ENCODE measurements at regions not wholly inside any gene's neighbourhood (a gene's known extent, or its start where the extent isn't known, plus 50 kb on each side); places are given as distances from the start of the nearest gene placed in this dataset.

- no peak for TF ChIP-seq ZSCAN18 (tag by site-specific recombination; IDR thresholded peaks at IDR 0.05)
- TF ChIP-seq ZNF24 (tag by site-specific recombination; IDR thresholded peaks at IDR 0.05), result no peak
- no peak for TF ChIP-seq ZNF530 (tag by site-specific recombination; IDR thresholded peaks at IDR 0.05; ENCODE audit: low read depth)
- no peak for TF ChIP-seq AEBP2 (tag by site-specific recombination; IDR thresholded peaks at IDR 0.05; ENCODE audit: borderline replicate concordance)
- TF ChIP-seq SALL2 (tag by site-specific recombination; IDR thresholded peaks at IDR 0.05; ENCODE audit: borderline replicate concordance), result no peak
- TF ChIP-seq PRDM6 (tag by site-specific recombination; IDR thresholded peaks at IDR 0.05), result no peak
- TF ChIP-seq ZNF23 (tag by site-specific recombination; IDR thresholded peaks at IDR 0.05; ENCODE audit: borderline replicate concordance), result no peak
- no peak for TF ChIP-seq ZNF221 (tag by site-specific recombination; IDR thresholded peaks at IDR 0.05; ENCODE audit: borderline replicate concordance)
- no peak for TF ChIP-seq ZNF658 (tag by site-specific recombination; IDR thresholded peaks at IDR 0.05)
These were observed 638.4 kb downstream of the ACTR3B start (continued) for GRCh38 chr7:153397906-153398305.

- no peaks in the 10 kb centered on the region for H3K4me1 ChIP-seq (ENCODE audit: control insufficient read depth, insufficient read depth, low read length)
- POLR2A ChIA-PET, result no interaction called here
- H3K4me3 ChIP-seq (ENCODE audit: low read depth, low read length), result no peak overlapping the region
- no peak overlapping the region for H3K27ac ChIP-seq (ENCODE audit: extremely low read depth, low read depth, low read length)
- CTCF ChIA-PET, result no interaction called here
- no peaks in the 10 kb centered on the region for H3K36me3 ChIP-seq (ENCODE audit: control insufficient read depth in 2 of 2, insufficient read depth in 1 of 2, low read length in 2 of 2)
- no peaks in the 10 kb centered on the region for H3K9me3 ChIP-seq (ENCODE audit: control insufficient read depth, insufficient read depth, low read depth, low read length)
- TF ChIP-seq ZNF26 (tag by site-specific recombination; IDR thresholded peaks at IDR 0.05) (no peak), ZNF707 (tag by site-specific recombination; IDR thresholded peaks at IDR 0.05) (no peak), ZIC2 (tag by site-specific recombination; IDR thresholded peaks at IDR 0.05) (no peak), ZNF76 (tag by site-specific recombination; IDR thresholded peaks at IDR 0.05; ENCODE audit: borderline replicate concordance, low read depth) (no peak), MEIS1 (CRISPR knock-in tag; IDR thresholded peaks at IDR 0.05; ENCODE audit: borderline replicate concordance) (no peak), ZNF704 (tag by site-specific recombination; IDR thresholded peaks at IDR 0.05) (no peak), ZNF571 (tag by site-specific recombination; IDR thresholded peaks at IDR 0.05) (no peak), ELK4 (IDR thresholded peaks at IDR 0.05; ENCODE audit: borderline replicate concordance, low read depth, low read length) (no peak), ZNF132 (tag by site-specific recombination; IDR thresholded peaks at IDR 0.05; ENCODE audit: borderline replicate concordance) (no peak), ZNF623 (tag by site-specific recombination; IDR thresholded peaks at IDR 0.05) (no peak), OSR2 (tag by site-specific recombination; IDR thresholded peaks at IDR 0.05) (no peak), KLF17 (tag by site-specific recombination; IDR thresholded peaks at IDR 0.05) (no peak), INSM2 (tag by site-specific recombination; IDR thresholded peaks at IDR 0.05) (no peak), HOXC10 (CRISPR knock-in tag; IDR thresholded peaks at IDR 0.05) (no peak), ZNF529 (tag by site-specific recombination; IDR thresholded peaks at IDR 0.05; ENCODE audit: insufficient replicate concordance) (no peak)
These were observed 638.8 kb downstream of the ACTR3B start for GRCh38 chr7:153398370-153398769.
